GM20000 (cell line): ENCODE measurements at regions not wholly inside any gene's neighbourhood (a gene's known extent, or its start where the extent isn't known, plus 50 kb on each side); places are given as distances from the start of the nearest gene placed in this dataset.
"Not testable (repeated sequence)": the region's sequence is repeated elsewhere in the genome, so short reads cannot be mapped to it uniquely, and the experiment has no call there.

Experiments used
- DNase-seq: peaks from one replicate; pipeline ENCODE4 v3.0.0; 2012; ENCODE audit warnings: low spot score
- TF ChIP-seq, protein P1 (sequence below): IDR thresholded peaks from 2 replicates; pipeline ENCODE4 v1.5.1; 2012; ENCODE audit warnings: mild to moderate bottlenecking, control low read depth; ENCODE audit errors: extremely low read depth, missing control alignments

DNA sequence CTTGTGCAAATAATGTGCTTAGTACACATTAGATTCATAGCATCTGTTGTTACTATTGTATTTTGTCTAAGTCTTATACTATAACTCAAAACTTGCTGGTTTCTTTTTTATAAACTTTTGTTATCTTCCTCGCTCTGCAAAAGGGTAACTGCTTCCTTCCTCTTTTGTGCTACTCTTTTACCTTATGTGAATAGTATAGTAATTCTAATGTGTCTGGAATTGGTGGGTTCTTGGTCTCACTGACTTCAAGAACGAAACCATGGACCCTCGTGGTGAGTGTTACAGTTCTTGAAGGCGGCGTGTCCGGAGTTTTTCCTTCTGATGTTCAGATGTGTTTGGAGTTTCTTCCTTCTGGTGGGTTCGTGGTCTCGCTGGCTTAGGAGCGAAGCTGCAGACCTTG is 563.1 kb upstream of the LUZP2 start:
- no peak for DNase-seq
- TF ChIP-seq, protein P1, sequence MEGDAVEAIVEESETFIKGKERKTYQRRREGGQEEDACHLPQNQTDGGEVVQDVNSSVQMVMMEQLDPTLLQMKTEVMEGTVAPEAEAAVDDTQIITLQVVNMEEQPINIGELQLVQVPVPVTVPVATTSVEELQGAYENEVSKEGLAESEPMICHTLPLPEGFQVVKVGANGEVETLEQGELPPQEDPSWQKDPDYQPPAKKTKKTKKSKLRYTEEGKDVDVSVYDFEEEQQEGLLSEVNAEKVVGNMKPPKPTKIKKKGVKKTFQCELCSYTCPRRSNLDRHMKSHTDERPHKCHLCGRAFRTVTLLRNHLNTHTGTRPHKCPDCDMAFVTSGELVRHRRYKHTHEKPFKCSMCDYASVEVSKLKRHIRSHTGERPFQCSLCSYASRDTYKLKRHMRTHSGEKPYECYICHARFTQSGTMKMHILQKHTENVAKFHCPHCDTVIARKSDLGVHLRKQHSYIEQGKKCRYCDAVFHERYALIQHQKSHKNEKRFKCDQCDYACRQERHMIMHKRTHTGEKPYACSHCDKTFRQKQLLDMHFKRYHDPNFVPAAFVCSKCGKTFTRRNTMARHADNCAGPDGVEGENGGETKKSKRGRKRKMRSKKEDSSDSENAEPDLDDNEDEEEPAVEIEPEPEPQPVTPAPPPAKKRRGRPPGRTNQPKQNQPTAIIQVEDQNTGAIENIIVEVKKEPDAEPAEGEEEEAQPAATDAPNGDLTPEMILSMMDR: no peak

DNA sequence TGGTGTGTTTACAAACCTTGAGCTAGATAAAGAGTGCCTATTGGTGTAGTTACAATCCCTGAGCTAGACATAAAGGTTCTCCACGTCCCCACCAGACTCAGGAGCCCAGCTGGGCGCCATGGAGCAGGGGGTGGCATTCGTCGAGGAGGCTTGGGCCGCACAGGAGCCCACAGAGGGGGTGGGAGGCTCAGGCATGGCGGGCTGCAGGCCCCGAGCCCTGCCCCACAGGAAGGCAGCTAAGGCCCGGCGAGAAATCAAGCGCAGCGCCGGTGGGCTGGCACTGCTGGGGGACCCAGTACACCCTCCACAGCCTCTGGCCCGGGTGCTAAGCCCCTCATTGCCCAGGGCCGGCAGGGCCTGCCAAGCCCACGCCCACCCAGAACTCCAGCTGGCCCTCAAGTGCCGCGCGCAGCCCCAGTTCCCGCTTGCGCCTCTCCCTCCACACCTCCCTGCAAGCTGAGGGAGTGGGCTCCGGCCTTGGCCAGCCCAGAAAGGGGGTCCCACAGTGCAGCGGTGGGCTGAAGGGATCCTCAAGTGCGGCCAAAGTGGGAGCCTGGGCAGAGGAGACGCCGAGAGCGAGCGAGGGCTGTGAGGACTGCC is 562.1 kb upstream of the LUZP2 start:
- DNase-seq: not testable (repeated sequence)

DNA sequence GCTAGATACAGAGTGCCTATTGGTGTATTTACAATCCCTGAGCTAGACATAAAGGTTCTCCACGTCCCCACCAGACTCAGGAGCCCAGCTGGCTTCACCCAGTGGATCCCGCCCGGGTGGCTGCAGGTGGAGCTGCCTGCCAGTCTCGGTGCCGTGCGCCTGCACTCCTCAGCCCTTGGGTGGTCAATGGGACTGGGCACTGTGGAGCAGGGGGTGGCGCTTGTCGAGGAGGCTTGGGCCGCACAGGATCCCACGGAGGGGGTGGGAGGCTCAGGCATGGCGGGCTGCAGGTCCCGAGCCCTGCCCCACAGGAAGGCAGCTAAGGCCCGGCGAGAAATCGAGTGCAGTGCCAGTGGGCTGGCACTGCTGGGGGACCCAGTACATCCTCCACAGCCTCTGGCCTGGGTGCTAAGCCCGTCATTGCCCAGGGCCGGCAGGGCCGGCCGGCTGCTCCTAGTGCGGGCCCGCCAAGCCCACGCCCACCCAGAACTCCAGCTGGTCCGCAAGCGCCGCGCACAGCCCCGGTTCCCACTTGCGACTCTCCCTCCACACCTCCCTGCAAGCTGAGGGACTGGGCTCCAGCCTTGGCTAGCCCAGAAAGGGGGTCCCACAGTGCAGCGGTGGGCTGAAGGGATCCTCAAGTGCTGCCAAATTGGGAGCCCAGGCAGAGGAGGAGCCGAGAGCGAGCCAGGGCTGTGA is 554.6 kb upstream of the LUZP2 start:
- DNase-seq: not testable (repeated sequence)

DNA sequence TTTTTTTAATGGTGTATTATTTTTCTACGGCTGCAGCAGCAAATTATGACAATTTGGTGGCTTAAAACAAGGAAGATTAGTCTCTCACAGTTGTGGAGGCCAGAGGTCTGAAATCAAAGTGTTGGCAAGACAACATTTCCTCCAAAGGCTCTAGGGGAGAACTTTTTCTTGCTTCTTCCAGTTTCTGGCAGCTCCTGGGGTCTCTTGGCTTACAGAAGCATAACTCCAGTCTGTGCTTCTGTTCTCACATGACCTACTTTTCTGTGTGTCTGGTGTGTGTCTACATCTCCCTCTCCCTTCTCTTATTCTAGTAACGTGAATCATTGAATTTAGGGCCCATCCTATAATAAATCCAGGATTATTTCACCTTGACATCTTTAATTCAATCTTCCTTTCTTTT is 551.9 kb upstream of the LUZP2 start:
- TF ChIP-seq, protein P1: no peak
- no peak for DNase-seq

DNA sequence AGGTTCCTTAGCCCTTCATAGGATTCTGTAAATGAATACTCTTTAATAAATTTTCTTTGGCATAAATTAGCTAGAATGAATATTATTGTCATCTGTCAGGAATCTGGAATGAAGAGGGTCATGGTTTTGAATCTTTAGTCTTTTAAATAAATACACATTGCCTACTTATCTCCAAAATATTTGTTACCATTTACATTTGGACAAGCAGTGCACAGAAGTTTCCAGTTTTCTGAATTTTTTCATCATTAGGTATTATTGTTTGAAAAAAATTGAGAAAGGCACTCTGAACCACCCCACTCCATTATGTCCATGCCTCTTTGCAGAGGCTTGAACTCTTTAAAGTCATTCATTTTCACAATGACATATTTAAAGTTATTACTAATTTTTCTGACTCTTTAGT is 549.0 kb upstream of the LUZP2 start:
- no peak for DNase-seq
- TF ChIP-seq, protein P1: no peak

DNA sequence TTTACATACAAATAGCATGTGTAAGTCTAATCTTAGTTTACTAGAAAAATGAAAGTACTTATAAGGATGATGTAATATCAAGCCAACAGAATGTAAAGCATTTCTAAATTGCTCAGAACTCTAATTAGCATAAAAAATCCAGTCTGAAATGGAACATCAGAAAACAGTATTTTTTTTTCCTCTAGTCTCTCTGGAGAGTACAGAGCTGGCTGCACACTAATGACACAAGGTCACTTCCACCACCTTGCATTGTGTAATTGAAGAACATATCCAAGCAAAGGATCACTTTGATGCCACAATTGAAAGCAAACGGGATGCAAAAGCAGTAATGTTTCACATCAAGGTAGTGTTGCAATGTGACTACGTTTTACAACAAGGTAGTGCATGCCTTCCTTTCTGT is 548.0 kb upstream of the LUZP2 start:
- TF ChIP-seq, protein P1: no peak
- DNase-seq: no peak

DNA sequence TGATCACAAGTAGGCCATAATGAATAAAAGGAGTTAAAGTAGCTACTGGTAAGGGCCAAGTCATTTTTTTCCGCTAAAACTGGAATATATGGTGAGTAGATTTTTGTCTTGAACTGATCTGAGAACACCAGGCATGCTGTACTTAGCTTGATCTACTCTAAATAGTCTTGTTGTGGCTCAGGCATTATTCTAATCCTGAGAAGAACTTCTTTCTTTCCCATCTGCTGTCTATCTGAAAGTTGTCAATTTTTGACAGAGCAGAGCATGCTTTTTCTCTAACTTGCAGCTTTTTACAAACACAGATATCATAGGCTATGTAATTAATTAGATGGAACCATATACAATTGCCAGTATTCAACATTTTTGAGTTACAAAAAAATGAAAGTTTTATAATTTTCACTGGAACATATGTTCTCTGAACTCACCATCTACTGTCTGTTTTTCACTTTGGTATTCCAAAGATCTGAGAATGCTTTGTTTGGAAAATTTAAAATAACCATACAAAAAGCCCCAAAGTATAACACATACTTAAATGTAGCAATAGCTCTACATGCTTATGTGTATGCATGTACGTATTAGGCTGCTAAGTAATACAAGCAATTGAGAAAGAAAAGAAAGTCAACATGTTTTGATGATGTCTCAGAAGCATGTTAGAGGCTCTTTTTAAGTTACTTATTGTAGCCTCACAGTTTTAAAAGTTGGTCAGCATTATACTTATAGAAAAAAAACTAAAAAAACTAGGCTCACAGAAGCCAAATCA is 542.7 kb upstream of the LUZP2 start:
- TF ChIP-seq, protein P1: no peak

DNA sequence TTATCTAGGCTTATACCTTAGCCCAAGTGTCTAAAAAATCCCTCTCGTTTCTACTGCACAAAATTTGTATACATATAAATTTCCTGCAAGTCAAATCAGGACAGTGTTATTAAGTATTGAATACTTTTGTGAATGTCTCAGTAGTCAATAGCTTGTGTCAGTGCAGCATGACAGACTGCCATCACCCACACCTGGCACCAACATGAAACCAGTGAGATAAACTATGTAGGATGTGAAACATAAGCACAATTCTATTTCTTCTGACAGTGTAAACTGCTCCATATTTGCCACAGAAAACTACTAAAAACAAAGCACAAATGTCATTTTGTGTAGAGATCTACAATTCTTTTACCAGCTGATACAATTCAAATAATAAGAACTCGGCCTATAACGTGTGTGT is 542.1 kb upstream of the LUZP2 start:
- DNase-seq: no peak
- TF ChIP-seq, protein P1: no peak

More for the DNA sequence above, 542.7 kb upstream of the LUZP2 start:
- no peak for DNase-seq
